ENCODE measurements at regions not wholly inside any gene's neighbourhood (a gene's known extent, or its start where the extent isn't known, plus 50 kb on each side); places are given as distances from the start of the nearest gene placed in this dataset.

DNA sequence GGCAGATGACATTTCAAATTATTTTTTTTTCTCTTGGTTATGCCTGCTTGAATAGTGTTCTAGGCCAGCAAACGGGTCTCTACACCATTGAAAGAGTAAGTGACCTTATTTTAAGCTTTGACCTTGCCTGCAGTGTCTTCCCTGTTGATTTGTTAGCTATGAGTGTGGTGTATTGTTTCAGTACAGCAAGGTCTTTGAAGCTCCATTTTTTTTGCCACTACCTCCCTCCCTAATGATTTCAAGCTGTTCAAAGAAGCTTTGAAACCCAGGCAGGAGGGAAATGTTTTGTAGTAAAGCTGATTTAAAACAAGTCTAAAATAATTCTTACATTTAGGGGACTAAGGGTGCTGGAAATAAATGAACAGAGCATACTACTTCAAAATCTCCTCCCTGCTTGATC is 1249.8 kb downstream of the ROBO1 start:
- DNase-seq (ENCODE audit: low spot score): no peak

DNA sequence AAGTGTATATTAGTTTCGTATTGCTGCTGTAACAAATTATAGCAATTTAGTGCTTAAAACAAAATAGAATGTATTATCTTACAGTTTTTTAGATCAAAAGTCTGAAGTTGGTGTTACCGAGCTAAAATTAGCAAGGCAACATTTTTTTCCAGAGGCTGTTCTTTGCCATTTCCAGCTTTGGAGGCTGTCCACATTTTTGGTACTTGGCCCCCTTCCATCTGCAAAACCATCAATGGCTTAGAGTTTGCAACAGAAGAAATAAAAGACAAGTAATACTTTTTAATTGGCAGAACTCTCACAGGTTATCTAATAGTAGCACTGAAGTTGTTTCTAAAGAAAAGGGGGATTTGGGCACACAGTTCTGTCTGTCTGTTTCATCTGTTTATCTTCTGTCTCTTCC is 1248.5 kb downstream of the ROBO1 start:
- no peak for DNase-seq (ENCODE audit: low spot score)

DNA sequence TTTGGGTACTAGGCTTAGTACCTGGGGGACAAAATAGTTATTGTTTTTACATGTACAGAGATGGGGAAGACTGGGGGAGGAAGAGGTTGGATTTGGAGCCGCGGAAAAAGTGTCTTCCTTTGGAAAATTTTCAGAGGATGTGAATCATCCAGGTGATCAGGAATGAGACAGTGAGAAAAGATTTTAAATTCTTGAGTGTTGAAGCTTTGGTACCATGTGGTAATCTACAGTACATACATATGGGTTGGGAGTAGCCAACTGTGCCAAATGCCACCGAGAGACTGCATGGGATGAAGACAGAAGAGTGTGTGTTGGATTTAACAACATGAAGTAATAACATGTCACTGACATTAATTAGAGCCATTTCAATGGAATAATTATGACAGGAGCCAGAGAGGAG is 1238.2 kb downstream of the ROBO1 start:
- no peak for DNase-seq (ENCODE audit: low spot score)

DNA sequence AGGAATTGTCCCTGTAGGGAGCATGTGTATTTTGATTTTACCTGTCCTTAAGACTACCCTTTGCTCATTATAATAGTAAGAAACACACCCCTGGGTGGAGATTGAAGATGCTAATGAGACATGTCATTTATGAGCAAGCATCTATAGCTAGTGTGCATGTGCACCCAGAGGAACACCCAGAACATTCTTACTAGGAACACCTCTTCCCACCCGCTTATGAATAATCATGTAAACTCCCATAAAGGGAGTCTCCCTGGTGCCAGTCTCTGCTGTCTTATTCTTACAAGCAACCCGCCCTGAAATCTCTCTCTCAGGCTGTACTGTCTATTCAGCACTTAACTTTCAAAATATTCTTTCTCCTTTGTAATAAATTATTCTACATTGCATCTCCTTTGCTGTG is 1227.3 kb downstream of the ROBO1 start:
- no peak for DNase-seq (ENCODE audit: low spot score)

DNA sequence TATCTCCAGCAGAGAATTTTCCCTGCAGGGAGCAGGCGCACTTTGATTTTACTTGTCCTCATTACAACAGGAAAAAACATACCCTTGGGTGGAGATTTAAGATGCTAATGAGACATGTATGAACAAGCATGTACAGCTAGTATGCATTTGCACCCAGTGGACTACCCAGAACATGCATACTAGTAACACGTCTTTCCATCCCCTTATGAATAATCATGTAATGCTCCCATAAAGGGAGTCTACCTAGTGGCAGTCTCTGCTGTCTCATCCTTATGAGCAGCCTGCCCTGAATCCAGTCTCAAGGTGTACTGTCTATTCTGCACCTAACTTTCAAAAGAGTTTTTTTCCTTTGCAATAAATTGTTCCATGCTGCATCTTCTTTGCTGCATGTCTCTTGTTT is 1222.0 kb downstream of the ROBO1 start:
- DNase-seq (ENCODE audit: low spot score): no peak
